ENCODE measurements at regions not wholly inside any gene's neighbourhood (a gene's known extent, or its start where the extent isn't known, plus 50 kb on each side); places are given as distances from the start of the nearest gene placed in this dataset.

- no peak for TF ChIP-seq POLR2A (IDR thresholded peaks at IDR 0.05; ENCODE audit: low read depth, low read length)
- TF ChIP-seq POLR2AphosphoS5 (IDR thresholded peaks at IDR 0.05; ENCODE audit: low read depth, low read length): no peak
Measured at GRCh38 chr4:19304028-19304427, 947.7 kb upstream of the SLIT2 start.
